OCI-LY1 (cell line): ENCODE measurements at regions not wholly inside any gene's neighbourhood (a gene's known extent, or its start where the extent isn't known, plus 50 kb on each side); places are given as distances from the start of the nearest gene placed in this dataset.

Experiments
- H2AFZ ChIP-seq: fragments of 200-600 bp; sonication (generic), shearing (Covaris generic); 2 replicates; pipeline ENCODE4 v1.6.0; 2014; ENCODE audit warnings: antibody characterized with exemption, mild to moderate bottlenecking, low read length
- H3F3A ChIP-seq: fragments of 200-600 bp; sonication (generic), shearing (Covaris generic); 2 replicates; pipeline ENCODE4 v1.6.0; 2014; ENCODE audit warnings: mild to moderate bottlenecking, antibody characterized with exemption, low read length, moderate library complexity; ENCODE audit not compliant: insufficient read depth
- H3K27ac ChIP-seq: fragments of 200-600 bp; sonication (generic); 2 replicates; pipeline ENCODE4 v1.5.1; 2014; ENCODE audit warnings: low read length, mixed run types, mild to moderate bottlenecking, low read depth; ENCODE audit not compliant: poor library complexity, severe bottlenecking
- H3K27me3 ChIP-seq: fragments of 200-600 bp; sonication (generic); 2 replicates; pipeline ENCODE4 v1.6.0; 2014; ENCODE audit warnings: antibody characterized with exemption, mild to moderate bottlenecking, low read length, moderate library complexity; ENCODE audit not compliant: insufficient read depth
- H3K36me3 ChIP-seq: fragments of 200-600 bp; sonication (generic); 2 replicates; pipeline ENCODE4 v1.6.1; 2014; ENCODE audit warnings: mild to moderate bottlenecking, antibody characterized with exemption, low read length, moderate library complexity, mixed read lengths; ENCODE audit not compliant: insufficient read depth
- H3K4me1 ChIP-seq: fragments of 200-600 bp; sonication (generic); 2 replicates; pipeline ENCODE4 v1.5.1; 2014; ENCODE audit warnings: mild to moderate bottlenecking, low read length, moderate library complexity; ENCODE audit not compliant: insufficient read depth, severe bottlenecking
- H3K4me2 ChIP-seq: fragments of 200-600 bp; sonication (generic), shearing (Covaris generic); 2 replicates; pipeline ENCODE4 v1.6.1; 2014; ENCODE audit warnings: low read length
- H3K4me3 ChIP-seq: fragments of 200-600 bp; sonication (generic); 2 replicates; pipeline ENCODE4 v1.5.1; 2014; ENCODE audit warnings: low read length, low read depth, mild to moderate bottlenecking, mixed read lengths; ENCODE audit not compliant: poor library complexity, severe bottlenecking
- H3K79me2 ChIP-seq: fragments of 200-600 bp; shearing (Covaris generic); 2 replicates; pipeline ENCODE4 v1.6.1; 2016; ENCODE audit warnings: mixed run types, low read length, mixed read lengths; ENCODE audit not compliant: insufficient read depth
- H3K9ac ChIP-seq: fragments of 200-600 bp; sonication (generic), shearing (Covaris generic); 2 replicates; pipeline ENCODE4 v1.6.1; 2014; ENCODE audit warnings: mild to moderate bottlenecking, low read length, mixed read lengths
- H3K9me2 ChIP-seq: fragments of 200-600 bp; sonication (generic), shearing (Covaris generic); 2 replicates; pipeline ENCODE4 v1.6.1; 2014; ENCODE audit warnings: low read depth, mild to moderate bottlenecking, low read length, mixed read lengths
- H3K9me3 ChIP-seq: fragments of 200-600 bp; shearing (Covaris generic); 2 replicates; pipeline ENCODE4 v1.6.1; 2014; ENCODE audit warnings: low read length, mixed read lengths
- H4K20me1 ChIP-seq: fragments of 200-600 bp; sonication (generic), shearing (Covaris generic); 2 replicates; pipeline ENCODE4 v1.6.0; 2016; ENCODE audit warnings: mild to moderate bottlenecking, low read length; ENCODE audit not compliant: insufficient read depth
- CTCF ChIP-seq: fragments of 200-600 bp; sonication (generic), shearing (Covaris generic); IDR thresholded peaks from 2 replicates; pipeline ENCODE4 v1.5.1; 2017; ENCODE audit warnings: mild to moderate bottlenecking, antibody characterized with exemption, low read length, moderate library complexity, mixed read lengths
- EZH2 ChIP-seq: fragments of 200-600 bp; sonication (generic), shearing (Covaris generic); IDR thresholded peaks from 2 replicates; pipeline ENCODE4 v1.8.0; 2017; ENCODE audit warnings: borderline replicate concordance, mixed run types, mild to moderate bottlenecking, antibody characterized with exemption, low read length, moderate library complexity, mixed read lengths

- no peak overlapping the region for H3K27ac ChIP-seq
- H3K9me3 ChIP-seq: no peaks in the 10 kb centered on the region
- no peak for TF ChIP-seq CTCF
- TF ChIP-seq EZH2: no peak
- no peaks in the 10 kb centered on the region for H3K27me3 ChIP-seq
- H3K4me1 ChIP-seq: peaks cover 20% of the 10 kb centered on the region
- no peak overlapping the region for H3K4me3 ChIP-seq
- no peaks in the 10 kb centered on the region for H3K36me3 ChIP-seq
- H3K79me2 ChIP-seq: no peaks in the 10 kb centered on the region
- H4K20me1 ChIP-seq: no peaks in the 10 kb centered on the region
- H2AFZ ChIP-seq: no peak overlapping the region
- no peak overlapping the region for H3K9ac ChIP-seq
- no peaks in the 10 kb centered on the region for H3K9me2 ChIP-seq
- no peak overlapping the region for H3K4me2 ChIP-seq
- H3F3A ChIP-seq: no peaks in the 10 kb centered on the region
These were observed 429.5 kb upstream of the FBXO33 start for GRCh38 chr14:39861696-39862095.

DNA sequence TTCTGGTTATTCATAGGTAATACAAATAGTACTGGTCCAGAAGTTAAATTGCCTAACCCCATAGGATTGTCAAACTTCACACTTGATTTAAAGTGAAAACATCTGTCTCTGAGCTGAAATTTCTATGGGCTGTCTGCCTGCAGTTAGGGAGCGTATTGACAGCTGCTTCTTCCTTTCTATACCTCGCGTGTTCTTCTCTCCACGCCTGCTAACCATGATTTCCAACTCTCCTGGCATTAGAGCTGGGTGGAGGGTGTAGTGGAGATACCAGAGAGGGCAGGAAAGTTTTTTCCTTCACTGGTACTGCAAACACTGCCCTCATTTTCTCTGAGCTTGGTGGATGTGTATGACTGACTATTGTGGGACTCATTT, 429.0 kb upstream of the FBXO33 start:
- Histone ChIP-seq H4K20me1 (no peaks in the 10 kb centered on the region), H3K4me3 (no peak overlapping the region), H3K9me2 (no peaks in the 10 kb centered on the region), H3K36me3 (no peaks in the 10 kb centered on the region), H3K4me1 (peaks cover 20% of the 10 kb centered on the region), H3K27me3 (no peaks in the 10 kb centered on the region), H3F3A (no peaks in the 10 kb centered on the region), H3K9ac (no peak overlapping the region), H3K9me3 (no peaks in the 10 kb centered on the region), H2AFZ (0 out of 2 replicates have a peak overlapping the region, but pooled peaks have one; percentile 65), H3K4me2 (0 out of 2 replicates have a peak overlapping the region, but pooled peaks have one; percentile 2), H3K27ac (no peak overlapping the region), H3K79me2 (no peaks in the 10 kb centered on the region)
- TF ChIP-seq EZH2: no peak
- TF ChIP-seq CTCF: no peak

- Histone ChIP-seq H3K9me3 (no peaks in the 10 kb centered on the region), H3F3A (no peaks in the 10 kb centered on the region), H3K9me2 (no peaks in the 10 kb centered on the region), H3K27me3 (no peaks in the 10 kb centered on the region), H3K79me2 (no peaks in the 10 kb centered on the region), H2AFZ (peak overlapping the region; percentile 65; the same call in 1 of the 2 replicates), H4K20me1 (no peaks in the 10 kb centered on the region), H3K27ac (no peak overlapping the region), H3K36me3 (no peaks in the 10 kb centered on the region), H3K9ac (no peak overlapping the region), H3K4me1 (peaks cover 22% of the 10 kb centered on the region), H3K4me3 (no peak overlapping the region), H3K4me2 (0 out of 2 replicates have a peak overlapping the region, but pooled peaks have one; percentile 2)
- TF ChIP-seq CTCF: no peak
- no peak for TF ChIP-seq EZH2
These were observed 428.5 kb upstream of the FBXO33 start for GRCh38 chr14:39860596-39861228.
